ENCODE measurements at regions not wholly inside any gene's neighbourhood (a gene's known extent, or its start where the extent isn't known, plus 50 kb on each side); places are given as distances from the start of the nearest gene placed in this dataset.
"Not testable (repeated sequence)": the region's sequence is repeated elsewhere in the genome, so short reads cannot be mapped to it uniquely, and the experiment has no call there.

GRCh38 chr7:152564656-152565250 is 111.2 kb downstream of the XRCC2 start:
- H3K4me3 ChIP-seq (ENCODE audit: low read depth, low read length), result no peak overlapping the region
- no peak for DNase-seq (ENCODE audit: extremely low spot score)
- no peaks in the 10 kb centered on the region for H3K36me3 ChIP-seq (ENCODE audit: insufficient read depth)
- WGBS, result 61% methylated on average over 8 of the region's 8 CpGs
- H3K4me1 ChIP-seq (ENCODE audit: insufficient read depth), result no peaks in the 10 kb centered on the region
- no peak overlapping the region for H3K27ac ChIP-seq (ENCODE audit: low read depth)

- DNase-seq (ENCODE audit: extremely low spot score), result no peak
- WGBS, result 82% methylated on average over 20 of the region's 20 CpGs
- Histone ChIP-seq H3K36me3 (ENCODE audit: insufficient read depth) (no peaks in the 10 kb centered on the region), H3K27ac (ENCODE audit: low read depth) (no peak overlapping the region), H3K4me3 (ENCODE audit: low read depth, low read length) (no peak overlapping the region), H3K4me1 (ENCODE audit: insufficient read depth) (no peaks in the 10 kb centered on the region)
These were observed 119.8 kb downstream of the XRCC2 start for GRCh38 chr7:152556013-152556755.

GRCh38 chr7:152553671-152554317 is 118.0 kb upstream of the KMT2C start:
- Histone ChIP-seq H3K4me1 (ENCODE audit: insufficient read depth) (no peaks in the 10 kb centered on the region), H3K36me3 (ENCODE audit: insufficient read depth) (no peaks in the 10 kb centered on the region), H3K4me3 (ENCODE audit: low read depth, low read length) (no peak overlapping the region), H3K27ac (ENCODE audit: low read depth) (no peak overlapping the region)
- no peak for DNase-seq (ENCODE audit: extremely low spot score)
- WGBS, result 64% methylated on average over 17 of the region's 17 CpGs

DNA sequence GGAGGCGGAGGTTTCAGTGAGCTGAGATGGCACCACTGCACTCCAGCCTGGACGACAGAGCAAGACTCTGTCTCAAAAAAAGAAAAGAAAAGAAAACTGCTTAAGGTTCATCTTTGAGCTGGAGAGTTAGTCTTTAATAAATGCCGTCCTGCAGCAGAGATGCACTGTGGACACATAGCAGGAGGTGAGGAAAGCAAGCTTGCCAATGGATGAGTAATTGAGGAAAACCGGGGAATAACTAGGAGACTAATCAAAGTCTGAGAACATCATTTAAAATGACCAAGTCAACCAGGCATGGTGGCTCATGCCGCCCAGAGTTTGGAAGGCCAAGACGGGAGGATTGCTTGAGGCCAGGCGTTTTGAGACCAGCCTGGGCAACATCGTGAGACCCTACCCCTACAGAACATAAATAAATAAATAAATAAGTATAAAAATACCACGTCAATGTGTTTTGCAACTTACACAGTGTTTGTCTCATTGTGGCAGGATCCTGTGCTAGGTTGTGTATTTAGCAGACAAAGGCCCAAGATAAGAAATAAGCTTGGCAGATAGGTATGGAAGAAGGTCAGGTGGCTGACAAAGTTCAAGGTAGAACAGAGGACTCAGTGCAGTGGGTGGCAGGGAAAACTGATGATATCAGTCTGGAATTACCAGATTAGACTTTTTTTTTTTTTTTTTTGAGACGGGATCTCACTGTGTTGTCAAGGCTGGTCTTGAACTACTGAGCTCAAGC is 115.7 kb upstream of the KMT2C start:
- Histone ChIP-seq H3K4me1 (ENCODE audit: insufficient read depth) (no peaks in the 10 kb centered on the region), H3K36me3 (ENCODE audit: insufficient read depth) (no peaks in the 10 kb centered on the region), H3K27ac (ENCODE audit: low read depth) (no peak overlapping the region), H3K4me3 (ENCODE audit: low read depth, low read length) (no peak overlapping the region)
- 84% methylated on average over 10 of the region's 10 CpGs for WGBS
- no peak for DNase-seq (ENCODE audit: extremely low spot score)

- no peak overlapping the region for H3K4me3 ChIP-seq (ENCODE audit: low read depth, low read length)
- 59% methylated on average over 13 of the region's 13 CpGs for WGBS
- DNase-seq (ENCODE audit: extremely low spot score), result no peak
- no peaks in the 10 kb centered on the region for H3K36me3 ChIP-seq (ENCODE audit: insufficient read depth)
- no peaks in the 10 kb centered on the region for H3K4me1 ChIP-seq (ENCODE audit: insufficient read depth)
- H3K27ac ChIP-seq (ENCODE audit: low read depth), result no peak overlapping the region
These were observed 109.3 kb upstream of the KMT2C start for GRCh38 chr7:152544971-152545619.

- H3K36me3 ChIP-seq (ENCODE audit: insufficient read depth), result no peaks in the 10 kb centered on the region
- no peak overlapping the region for H3K4me3 ChIP-seq (ENCODE audit: low read depth, low read length)
- WGBS, result 40% methylated on average over 21 of the region's 21 CpGs
- H3K4me1 ChIP-seq (ENCODE audit: insufficient read depth), result no peaks in the 10 kb centered on the region
- no peak overlapping the region for H3K27ac ChIP-seq (ENCODE audit: low read depth)
- no peak for DNase-seq (ENCODE audit: extremely low spot score)
These were observed 108.7 kb upstream of the KMT2C start for GRCh38 chr7:152544481-152544927.

DNA sequence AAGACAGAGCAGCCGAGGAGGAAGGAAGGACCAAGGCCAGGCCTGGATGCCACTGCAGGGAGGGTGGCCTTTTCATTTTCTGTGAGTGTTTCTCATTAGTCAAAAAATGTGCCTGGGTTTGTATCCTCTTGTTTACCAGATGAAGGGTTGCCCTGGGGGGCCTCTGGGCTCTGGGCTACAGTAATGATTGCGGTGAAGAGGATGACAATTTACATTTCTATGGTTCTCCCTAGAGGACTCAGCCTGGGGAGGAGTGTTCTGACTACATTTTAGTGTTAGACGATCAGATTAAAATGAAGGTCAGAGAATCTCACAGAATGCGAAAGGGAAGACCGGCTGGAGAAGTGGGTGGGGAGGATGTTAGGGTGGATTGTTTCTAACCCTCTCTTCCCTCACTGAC is 108.0 kb upstream of the KMT2C start:
- no peak for DNase-seq (ENCODE audit: extremely low spot score)
- Histone ChIP-seq H3K4me1 (ENCODE audit: insufficient read depth) (no peaks in the 10 kb centered on the region), H3K27ac (ENCODE audit: low read depth) (no peak overlapping the region), H3K36me3 (ENCODE audit: insufficient read depth) (no peaks in the 10 kb centered on the region), H3K4me3 (ENCODE audit: low read depth, low read length) (no peak overlapping the region)
- WGBS, result 55% methylated on average over 5 of the region's 5 CpGs

- Histone ChIP-seq H3K4me1 (ENCODE audit: insufficient read depth) (no peaks in the 10 kb centered on the region), H3K4me3 (ENCODE audit: low read depth, low read length) (no peak overlapping the region), H3K27ac (ENCODE audit: low read depth) (no peak overlapping the region), H3K36me3 (ENCODE audit: insufficient read depth) (no peaks in the 10 kb centered on the region)
- DNase-seq (ENCODE audit: extremely low spot score), result no peak
- 95% methylated on average over 5 of the region's 5 CpGs for WGBS
These were observed 106.1 kb upstream of the KMT2C start for GRCh38 chr7:152541892-152542291.

DNA sequence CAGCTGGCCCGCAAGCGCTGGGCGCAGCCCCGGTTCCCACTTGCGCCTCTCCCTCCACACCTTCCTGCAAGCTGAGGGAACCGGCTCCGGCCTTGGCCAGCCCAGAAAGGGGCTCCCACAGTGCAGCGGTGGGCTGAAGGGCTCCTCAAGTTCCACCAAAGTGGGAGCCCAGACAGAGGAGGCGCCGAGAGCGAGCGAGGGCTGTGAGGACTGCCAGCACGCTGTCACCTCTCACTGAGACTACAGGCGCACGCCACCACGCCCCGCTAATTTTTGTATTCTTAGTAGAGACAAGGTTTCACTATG is 103.3 kb upstream of the KMT2C start:
- H3K4me1 ChIP-seq (ENCODE audit: insufficient read depth); H3K36me3 ChIP-seq (ENCODE audit: insufficient read depth); DNase-seq (ENCODE audit: extremely low spot score); H3K27ac ChIP-seq (ENCODE audit: low read depth); H3K4me3 ChIP-seq (ENCODE audit: low read depth, low read length): not testable (repeated sequence)
- 97% methylated on average over 17 of the region's 17 CpGs for WGBS

- H3K27ac ChIP-seq (ENCODE audit: low read depth); H3K36me3 ChIP-seq (ENCODE audit: insufficient read depth); H3K4me3 ChIP-seq (ENCODE audit: low read depth, low read length); H3K4me1 ChIP-seq (ENCODE audit: insufficient read depth); DNase-seq (ENCODE audit: extremely low spot score): not testable (repeated sequence)
- WGBS, result 92% methylated on average over 46 of the region's 46 CpGs
These were observed 102.8 kb upstream of the KMT2C start for GRCh38 chr7:152538346-152539189.

DNA sequence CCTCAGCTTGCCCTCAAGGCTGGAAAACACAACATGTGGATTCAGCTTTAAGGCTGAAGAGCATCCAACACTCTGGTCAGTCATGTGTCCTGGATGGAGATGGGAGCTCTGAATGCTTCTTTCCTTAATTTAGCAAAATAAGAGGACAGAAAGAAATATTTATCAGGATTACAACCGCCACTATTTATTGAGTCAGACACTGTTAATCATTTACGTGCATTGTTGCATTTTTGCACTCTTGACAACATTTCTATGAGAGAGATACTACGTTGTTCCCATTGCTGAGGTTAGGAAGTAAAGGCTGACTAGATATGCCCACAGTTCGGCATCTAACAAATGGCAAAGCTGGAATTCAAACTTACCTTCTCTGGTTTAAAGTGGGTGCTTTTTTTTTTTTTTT is 101.8 kb upstream of the KMT2C start:
- Histone ChIP-seq H3K4me1 (ENCODE audit: insufficient read depth) (no peaks in the 10 kb centered on the region), H3K36me3 (ENCODE audit: insufficient read depth) (no peaks in the 10 kb centered on the region), H3K4me3 (ENCODE audit: low read depth, low read length) (no peak overlapping the region), H3K27ac (ENCODE audit: low read depth) (no peak overlapping the region)
- 62% methylated on average over 4 of the region's 4 CpGs for WGBS
- DNase-seq (ENCODE audit: extremely low spot score), result no peak

- H3K27ac ChIP-seq (ENCODE audit: low read depth), result no peak overlapping the region
- DNase-seq (ENCODE audit: extremely low spot score), result no peak
- no peaks in the 10 kb centered on the region for H3K36me3 ChIP-seq (ENCODE audit: insufficient read depth)
- no peak overlapping the region for H3K4me3 ChIP-seq (ENCODE audit: low read depth, low read length)
- WGBS, result 72% methylated on average over 6 of the region's 6 CpGs
- no peaks in the 10 kb centered on the region for H3K4me1 ChIP-seq (ENCODE audit: insufficient read depth)
These were observed 92.8 kb upstream of the KMT2C start for GRCh38 chr7:152528612-152529011.

- no peak for DNase-seq (ENCODE audit: extremely low spot score)
- Histone ChIP-seq H3K27ac (ENCODE audit: low read depth) (no peak overlapping the region), H3K4me1 (ENCODE audit: insufficient read depth) (no peaks in the 10 kb centered on the region), H3K36me3 (ENCODE audit: insufficient read depth) (no peaks in the 10 kb centered on the region), H3K4me3 (ENCODE audit: low read depth, low read length) (no peak overlapping the region)
- 46% methylated on average over 7 of the region's 7 CpGs for WGBS
These were observed 91.8 kb upstream of the KMT2C start for GRCh38 chr7:152527610-152528032.

Data from urinary bladder (tissue), 3 donors.